ENCODE measurements at regions not wholly inside any gene's neighbourhood (a gene's known extent, or its start where the extent isn't known, plus 50 kb on each side); places are given as distances from the start of the nearest gene placed in this dataset.

DNA sequence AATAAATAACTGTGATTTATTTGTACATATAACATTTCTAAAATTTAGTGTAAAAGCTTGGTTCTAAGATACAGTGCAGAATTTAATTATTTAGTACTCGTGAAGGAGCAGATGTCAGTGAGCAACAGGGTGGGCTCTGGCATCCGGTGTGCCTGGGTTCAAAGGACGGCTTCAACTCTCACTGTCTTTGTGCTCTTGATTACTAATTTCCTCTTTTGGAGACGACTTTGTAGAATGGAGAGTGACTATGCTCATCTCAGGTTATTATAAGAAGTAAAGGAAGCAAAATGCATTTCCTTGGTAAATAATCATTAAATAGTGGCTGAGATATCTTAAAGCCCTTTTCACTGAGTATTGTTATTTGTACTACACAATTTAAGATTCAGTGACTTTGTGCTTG lies 271.7 kb downstream of the ASXL3 start:
- Histone ChIP-seq H3F3A (ENCODE audit: low read length, unreplicated experiment) (no peaks in the 10 kb centered on the region), H3K9me3 (ENCODE audit: low read length) (no peaks in the 10 kb centered on the region), H3K4me2 (ENCODE audit: low read length) (no peak overlapping the region), H4K20me1 (ENCODE audit: low read length) (no peaks in the 10 kb centered on the region), H3K4me3 (ENCODE audit: low read length) (no peak overlapping the region), H2AFZ (ENCODE audit: low read length) (no peak overlapping the region), H3K36me3 (ENCODE audit: low read depth, low read length) (no peaks in the 10 kb centered on the region), H3K9me2 (replicated peaks; ENCODE audit: low read length) (no peaks in the 10 kb centered on the region), H3K27ac (ENCODE audit: low read length) (no peak overlapping the region), H3K27me3 (ENCODE audit: low read length) (no peaks in the 10 kb centered on the region), H3K79me2 (ENCODE audit: low read length) (no peaks in the 10 kb centered on the region), H3K4me1 (ENCODE audit: insufficient read depth, low read length) (no peaks in the 10 kb centered on the region), H3K9ac (ENCODE audit: low read length) (no peak overlapping the region)
- DNase-seq (no peak), ATAC-seq (no peak)
- no TSS peak for BruUV-seq (replicated peaks)
- intact Hi-C loops (cut with micrococcal nuclease), result no loop called here
- ChIA-PET CTCF (no interaction called here), POLR2A (ENCODE audit: unreplicated experiment) (no interaction called here)
- TF ChIP-seq EZH2 (IDR thresholded peaks at IDR 0.05; ENCODE audit: low read length, unreplicated experiment), result no peak

DNA sequence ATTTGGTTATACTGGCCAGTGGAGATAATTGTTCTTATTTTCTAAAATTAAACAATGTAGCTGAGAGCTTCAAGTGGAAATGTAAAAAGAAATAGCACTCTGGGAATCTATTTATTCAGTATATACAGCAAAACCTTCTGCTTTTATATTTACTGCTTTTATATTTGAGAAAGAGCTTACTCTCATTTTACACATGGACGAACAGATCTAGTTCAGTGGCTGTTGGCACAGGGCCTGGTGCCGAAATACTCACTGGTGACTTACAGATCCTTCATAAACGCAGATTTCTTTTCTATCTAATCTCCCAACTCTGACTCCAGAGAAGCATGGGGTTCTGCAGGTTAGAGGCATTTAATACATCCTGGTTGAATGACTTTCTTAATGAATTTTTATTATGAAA lies 266.2 kb downstream of the ASXL3 start:
- H3K9me2 ChIP-seq (replicated peaks; ENCODE audit: low read length), result no peaks in the 10 kb centered on the region
- ChIA-PET CTCF (no interaction called here), POLR2A (ENCODE audit: unreplicated experiment) (no interaction called here)
- intact Hi-C loops (cut with micrococcal nuclease), result no loop called here
- no peaks in the 10 kb centered on the region for H3K4me1 ChIP-seq (ENCODE audit: insufficient read depth, low read length)
- no TSS peak for BruUV-seq (replicated peaks)
- no peaks in the 10 kb centered on the region for H3K27me3 ChIP-seq (ENCODE audit: low read length)
- no peak overlapping the region for H2AFZ ChIP-seq (ENCODE audit: low read length)
- H3K4me2 ChIP-seq (ENCODE audit: low read length), result no peak overlapping the region
- no peaks in the 10 kb centered on the region for H3K9me3 ChIP-seq (ENCODE audit: low read length)
- no peaks in the 10 kb centered on the region for H4K20me1 ChIP-seq (ENCODE audit: low read length)
- no peak overlapping the region for H3K4me3 ChIP-seq (ENCODE audit: low read length)
- H3K79me2 ChIP-seq (ENCODE audit: low read length), result no peaks in the 10 kb centered on the region
- H3K9ac ChIP-seq (ENCODE audit: low read length), result no peak overlapping the region
- H3K27ac ChIP-seq (ENCODE audit: low read length), result no peak overlapping the region
- DNase-seq, result no peak
- ATAC-seq, result no peak
- H3K36me3 ChIP-seq (ENCODE audit: low read depth, low read length), result no peaks in the 10 kb centered on the region
- H3F3A ChIP-seq (ENCODE audit: low read length, unreplicated experiment), result no peaks in the 10 kb centered on the region
- TF ChIP-seq EZH2 (IDR thresholded peaks at IDR 0.05; ENCODE audit: low read length, unreplicated experiment) (no peak), EZH2phosphoT487 (IDR thresholded peaks at IDR 0.05; ENCODE audit: borderline replicate concordance, low read length) (no peak)
- TF ChIP-seq, protein P1, sequence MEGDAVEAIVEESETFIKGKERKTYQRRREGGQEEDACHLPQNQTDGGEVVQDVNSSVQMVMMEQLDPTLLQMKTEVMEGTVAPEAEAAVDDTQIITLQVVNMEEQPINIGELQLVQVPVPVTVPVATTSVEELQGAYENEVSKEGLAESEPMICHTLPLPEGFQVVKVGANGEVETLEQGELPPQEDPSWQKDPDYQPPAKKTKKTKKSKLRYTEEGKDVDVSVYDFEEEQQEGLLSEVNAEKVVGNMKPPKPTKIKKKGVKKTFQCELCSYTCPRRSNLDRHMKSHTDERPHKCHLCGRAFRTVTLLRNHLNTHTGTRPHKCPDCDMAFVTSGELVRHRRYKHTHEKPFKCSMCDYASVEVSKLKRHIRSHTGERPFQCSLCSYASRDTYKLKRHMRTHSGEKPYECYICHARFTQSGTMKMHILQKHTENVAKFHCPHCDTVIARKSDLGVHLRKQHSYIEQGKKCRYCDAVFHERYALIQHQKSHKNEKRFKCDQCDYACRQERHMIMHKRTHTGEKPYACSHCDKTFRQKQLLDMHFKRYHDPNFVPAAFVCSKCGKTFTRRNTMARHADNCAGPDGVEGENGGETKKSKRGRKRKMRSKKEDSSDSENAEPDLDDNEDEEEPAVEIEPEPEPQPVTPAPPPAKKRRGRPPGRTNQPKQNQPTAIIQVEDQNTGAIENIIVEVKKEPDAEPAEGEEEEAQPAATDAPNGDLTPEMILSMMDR (conservative IDR thresholded peaks at IDR 0.05; ENCODE audit: low read depth, low read length), result no peak

DNA sequence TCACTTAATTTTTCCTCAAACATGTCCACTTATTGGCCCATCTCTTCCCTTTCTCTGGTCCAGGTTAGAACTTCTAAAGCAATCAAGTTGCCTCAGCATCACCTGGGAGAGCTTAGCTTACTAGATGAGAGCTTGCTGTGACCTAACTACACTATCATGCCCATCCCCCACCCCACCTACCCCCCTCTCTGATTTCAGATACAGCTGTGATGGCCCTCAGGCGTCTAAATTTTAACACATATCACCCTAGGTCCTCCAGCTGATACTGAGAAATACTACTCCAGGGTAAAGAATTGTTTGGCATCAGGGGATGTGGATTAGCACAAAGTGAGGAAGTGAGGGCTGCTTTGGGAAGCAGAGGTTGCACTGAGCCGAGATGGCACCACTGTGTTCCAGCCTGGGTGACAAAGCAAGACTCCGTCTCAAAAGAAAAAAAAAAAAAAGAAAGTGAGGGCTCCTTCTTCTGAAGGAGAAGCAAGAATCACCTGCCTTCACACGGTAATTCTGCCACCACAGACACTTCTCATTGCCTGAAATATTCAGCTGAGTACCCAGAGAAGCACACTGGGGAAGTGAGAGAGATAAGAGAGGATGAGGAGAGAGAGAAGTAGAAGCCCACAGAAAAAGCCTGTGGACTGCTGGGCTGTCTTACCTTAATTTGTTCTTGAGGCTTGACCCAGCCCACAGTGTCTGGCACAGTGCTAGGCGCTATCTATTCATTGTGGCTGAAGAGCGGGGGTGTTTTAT lies 263.4 kb downstream of the ASXL3 start:
- H3K4me3 ChIP-seq (ENCODE audit: low read length), result no peak overlapping the region
- BruUV-seq (replicated peaks), result no TSS peak
- no peaks in the 10 kb centered on the region for H3K4me1 ChIP-seq (ENCODE audit: insufficient read depth, low read length)
- POLR2A ChIA-PET (ENCODE audit: unreplicated experiment), result no interaction called here
- CTCF ChIA-PET, result no interaction called here
- no peaks in the 10 kb centered on the region for H4K20me1 ChIP-seq (ENCODE audit: low read length)
- no peak overlapping the region for H3K4me2 ChIP-seq (ENCODE audit: low read length)
- no peak overlapping the region for H3K9ac ChIP-seq (ENCODE audit: low read length)
- TF ChIP-seq EZH2phosphoT487 (IDR thresholded peaks at IDR 0.05; ENCODE audit: borderline replicate concordance, low read length), result no peak
- TF ChIP-seq EZH2 (IDR thresholded peaks at IDR 0.05; ENCODE audit: low read length, unreplicated experiment), result no peak
- TF ChIP-seq, protein P1 (conservative IDR thresholded peaks at IDR 0.05; ENCODE audit: low read depth, low read length), result no peak
- no peaks in the 10 kb centered on the region for H3K36me3 ChIP-seq (ENCODE audit: low read depth, low read length)
- no peaks in the 10 kb centered on the region for H3K9me3 ChIP-seq (ENCODE audit: low read length)
- no peaks in the 10 kb centered on the region for H3K79me2 ChIP-seq (ENCODE audit: low read length)
- DNase-seq (no peak), ATAC-seq (no peak)
- H3K9me2 ChIP-seq (replicated peaks; ENCODE audit: low read length), result no peaks in the 10 kb centered on the region
- no peak overlapping the region for H3K27ac ChIP-seq (ENCODE audit: low read length)
- H3K27me3 ChIP-seq (ENCODE audit: low read length), result no peaks in the 10 kb centered on the region
- intact Hi-C loops (cut with micrococcal nuclease), result no loop called here
- H2AFZ ChIP-seq (ENCODE audit: low read length), result no peak overlapping the region
- no peaks in the 10 kb centered on the region for H3F3A ChIP-seq (ENCODE audit: low read length, unreplicated experiment)
